ENCODE measurements at regions not wholly inside any gene's neighbourhood (a gene's known extent, or its start where the extent isn't known, plus 50 kb on each side); places are given as distances from the start of the nearest gene placed in this dataset.

GRCh38 chr3:117052395-117052794, 342.8 kb downstream of the TUSC7 start:
- no peak for TF ChIP-seq CTCF (IDR thresholded peaks at IDR 0.05 in 4 of 5, conservative IDR thresholded peaks at IDR 0.05 in 1 of 5)
- TF ChIP-seq POLR2A (IDR thresholded peaks at IDR 0.05), result no peak

Data from gastrocnemius medialis (tissue), 4 donors.